HG02970 (cell line): ENCODE measurements at regions not wholly inside any gene's neighbourhood (a gene's known extent, or its start where the extent isn't known, plus 50 kb on each side); places are given as distances from the start of the nearest gene placed in this dataset.

Source experiments
- ATAC-seq: cut with Tn5 transposase; IDR thresholded peaks from one replicate; pipeline ENCODE4 v1.9.1; 2021; ENCODE audit warnings: mild to moderate bottlenecking, moderate library complexity, moderate number of reproducible peaks; ENCODE audit not compliant: unreplicated experiment, low FRiP score

- no peak for ATAC-seq
These were observed 53.9 kb upstream of the SALL3 start for GRCh38 chr18:78925557-78926242.

- ATAC-seq = no peak
These were observed 53.4 kb upstream of the SALL3 start for GRCh38 chr18:78926243-78926615.

DNA sequence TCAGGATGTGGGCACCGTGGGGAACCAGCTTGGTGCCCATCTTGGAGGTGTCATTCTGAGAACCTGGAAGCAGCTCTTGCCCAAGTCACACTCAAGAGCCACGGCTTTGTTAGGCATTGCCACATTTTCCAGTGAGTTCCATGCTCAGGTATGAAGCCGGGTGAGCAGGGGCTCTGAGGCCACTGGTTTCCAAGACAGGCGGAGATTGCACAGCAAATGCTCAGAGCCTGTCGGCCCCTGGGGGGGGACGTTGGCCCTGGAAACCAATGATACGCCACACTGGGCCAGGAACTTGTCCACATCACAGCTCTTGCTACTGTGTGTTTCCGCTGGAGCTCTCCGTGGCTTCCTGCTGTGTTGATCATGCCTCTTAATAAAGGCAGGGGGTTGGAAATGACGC is 52.5 kb upstream of the SALL3 start:
- no peak for ATAC-seq

DNA sequence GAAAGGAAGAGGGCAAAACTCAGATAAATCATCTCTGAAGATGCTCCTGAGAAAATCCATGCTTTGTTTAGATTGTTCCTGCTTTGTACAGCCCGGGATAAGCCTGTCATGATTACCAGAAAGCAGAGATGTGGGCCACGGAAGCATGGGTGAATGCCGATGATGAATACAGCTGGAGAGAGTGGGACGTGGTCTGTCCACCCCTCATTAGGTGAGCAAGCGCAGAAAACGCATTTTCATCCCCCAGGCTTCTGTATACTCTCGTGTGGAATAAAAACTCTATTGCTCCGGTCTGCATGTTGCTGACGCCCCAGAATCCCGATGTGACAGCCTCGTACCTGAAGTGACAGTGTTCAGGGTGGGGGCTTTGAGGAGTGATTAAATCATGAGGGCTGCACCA is 52.0 kb upstream of the SALL3 start:
- no peak for ATAC-seq

- no peak for ATAC-seq
These were observed 51.5 kb upstream of the SALL3 start for GRCh38 chr18:78928076-78928475.

DNA sequence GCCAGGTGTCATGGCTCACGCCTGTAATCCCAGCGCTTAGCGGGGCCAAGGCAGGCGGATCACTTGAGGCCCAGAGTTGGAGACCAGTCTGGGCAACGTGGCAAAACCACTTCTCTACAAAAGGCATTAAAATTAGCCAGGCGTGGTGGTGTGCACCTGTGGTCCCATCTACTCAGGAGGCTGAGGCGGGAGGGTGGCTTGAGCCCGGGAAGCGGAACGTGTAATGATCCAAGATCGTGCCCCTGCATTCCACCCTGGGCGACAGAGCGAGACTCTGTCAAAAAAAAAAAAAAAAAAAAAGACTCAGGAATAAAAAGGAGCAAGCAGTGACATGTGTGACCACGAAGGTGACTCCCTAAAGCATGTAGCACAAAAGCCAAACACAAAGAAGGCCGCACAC is 50.1 kb upstream of the SALL3 start:
- no peak for ATAC-seq
